ENCODE measurements at regions not wholly inside any gene's neighbourhood (a gene's known extent, or its start where the extent isn't known, plus 50 kb on each side); places are given as distances from the start of the nearest gene placed in this dataset.

- no peak for TF ChIP-seq CTCF (conservative IDR thresholded peaks at IDR 0.05)
- TF ChIP-seq EZH2 (IDR thresholded peaks at IDR 0.05; ENCODE audit: low read depth) = no peak
Measured at GRCh38 chr6:167655174-167655821, 171.4 kb upstream of the AFDN start.
